HL-60 (cell line): ENCODE measurements at regions not wholly inside any gene's neighbourhood (a gene's known extent, or its start where the extent isn't known, plus 50 kb on each side); places are given as distances from the start of the nearest gene placed in this dataset.

Experiments
- CTCF ChIP-seq: IDR thresholded peaks from one replicate; pipeline ENCODE4 v1.5.1; 2011; ENCODE audit warnings: low read length, control low read depth, inconsistent platforms; ENCODE audit not compliant: insufficient read depth
- GABPA ChIP-seq: IDR thresholded peaks from 2 replicates; pipeline ENCODE4 v1.6.1; 2012; ENCODE audit warnings: low read depth
- POLR2AphosphoS5 ChIP-seq: IDR thresholded peaks from 2 replicates; pipeline ENCODE4 v1.6.1; 2012; ENCODE audit warnings: low read depth
- REST ChIP-seq: IDR thresholded peaks from 2 replicates; pipeline ENCODE4 v1.6.1; 2012; ENCODE audit warnings: low read depth; ENCODE audit not compliant: insufficient replicate concordance

GRCh38 chr11:127143251-127143650, 142.7 kb upstream of the KIRREL3 start:
- TF ChIP-seq POLR2AphosphoS5: no peak
- no peak for TF ChIP-seq CTCF
- no peak for TF ChIP-seq REST
- TF ChIP-seq GABPA: no peak
